AG04450 (cell line): ENCODE measurements at regions not wholly inside any gene's neighbourhood (a gene's known extent, or its start where the extent isn't known, plus 50 kb on each side); places are given as distances from the start of the nearest gene placed in this dataset.

ENCODE experiments used
- CTCF ChIA-PET: fragments of 300-600, 350-600 bp; formaldehyde crosslinking; extraction: SDS; loops from one replicate; lab custom pipeline; 2022; ENCODE audit warnings: antibody characterized with exemption, inconsistent platforms; lab: Charles Lee
- POLR2A ChIA-PET: fragments of 350-600 bp; formaldehyde crosslinking; extraction: SDS; loops from one replicate; lab custom pipeline; 2021; ENCODE audit warnings: antibody characterized with exemption, inconsistent platforms; lab: Yijun Ruan, JAX
- DNase-seq: peaks from one replicate; pipeline ENCODE4 v3.0.0-alpha.2; 2011; ENCODE audit warnings: low read depth, low spot score
- H3K27ac ChIP-seq: one replicate; pipeline ENCODE4 v1.5.1; 2012; ENCODE audit warnings: low read depth, low read length, control low read depth
- H3K27me3 ChIP-seq: one replicate; pipeline ENCODE4 v1.6.0; 2012; ENCODE audit warnings: low read length; ENCODE audit not compliant: control insufficient read depth, insufficient read depth
- H3K4me3 ChIP-seq: 2 replicates; pipeline ENCODE4 v1.5.1; 2011; ENCODE audit warnings: mild to moderate bottlenecking, low read depth, low read length, control low read depth
- H3K9me3 ChIP-seq: 2 replicates; pipeline ENCODE4 v1.5.1; 2012; ENCODE audit warnings: low read length; ENCODE audit not compliant: control insufficient read depth, insufficient read depth
- CTCF ChIP-seq: IDR thresholded peaks from 2 replicates; pipeline ENCODE4 v1.5.1; 2011; ENCODE audit warnings: low read depth, low read length, control low read depth, inconsistent platforms

- CTCF ChIA-PET, result interaction anchor here (1.0 kb wide), 1 partner anchor 22 kb away, joined by 3 read pairs; no protein-coding TSS in a partner anchor
- POLR2A ChIA-PET, result no interaction called here
- TF ChIP-seq CTCF, result no peak
- H3K27ac ChIP-seq, result no peak overlapping the region
- H3K4me3 ChIP-seq, result no peak overlapping the region
- no peaks in the 10 kb centered on the region for H3K9me3 ChIP-seq
- DNase-seq, result no peak
- H3K27me3 ChIP-seq, result no peaks in the 10 kb centered on the region
Measured at GRCh38 chr12:90832427-90832826, 122.5 kb downstream of the CCER1 start.

- Histone ChIP-seq H3K27me3 (no peaks in the 10 kb centered on the region), H3K9me3 (no peaks in the 10 kb centered on the region), H3K27ac (no peak overlapping the region), H3K4me3 (no peak overlapping the region)
- ChIA-PET POLR2A (no interaction called here), CTCF (interaction anchor here (1.3 kb wide), 1 partner anchor 23 kb away, joined by 7 read pairs; no protein-coding TSS in a partner anchor)
- TF ChIP-seq CTCF, result no peak
- DNase-seq, result no peak
Measured at GRCh38 chr12:90831712-90832111, 123.3 kb downstream of the CCER1 start.

GRCh38 chr12:90829044-90829443 lies 125.9 kb downstream of the CCER1 start:
- Histone ChIP-seq H3K27me3 (no peaks in the 10 kb centered on the region), H3K27ac (no peak overlapping the region), H3K9me3 (peaks cover under 1% of the 10 kb centered on the region; the same call in 1 of the 2 replicates), H3K4me3 (no peak overlapping the region)
- ChIA-PET CTCF (no interaction called here), POLR2A (interaction anchor here (1.1 kb wide), 1 partner anchor 47 kb away, joined by 3 read pairs; no protein-coding TSS in a partner anchor)
- no peak for DNase-seq
- TF ChIP-seq CTCF, result no peak

GRCh38 chr12:90828621-90829020 lies 126.4 kb downstream of the CCER1 start:
- Histone ChIP-seq H3K4me3 (no peak overlapping the region), H3K27me3 (no peaks in the 10 kb centered on the region), H3K9me3 (peaks cover 3% of the 10 kb centered on the region; the same call in 1 of the 2 replicates), H3K27ac (no peak overlapping the region)
- POLR2A ChIA-PET, result interaction anchor here (1.1 kb wide), 1 partner anchor 47 kb away, joined by 3 read pairs; no protein-coding TSS in a partner anchor
- CTCF ChIA-PET, result no interaction called here
- DNase-seq, result no peak
- TF ChIP-seq CTCF, result no peak

GRCh38 chr12:90827567-90827966 lies 127.4 kb downstream of the CCER1 start:
- no peak for TF ChIP-seq CTCF
- H3K9me3 ChIP-seq, result peaks cover 3% of the 10 kb centered on the region; the same call in 1 of the 2 replicates
- no peak overlapping the region for H3K4me3 ChIP-seq
- no peak overlapping the region for H3K27ac ChIP-seq
- CTCF ChIA-PET, result no interaction called here
- POLR2A ChIA-PET, result no interaction called here
- no peak for DNase-seq
- no peaks in the 10 kb centered on the region for H3K27me3 ChIP-seq
